Cerebellar nuclear complex (tissue), 1 donor: ENCODE measurements at regions not wholly inside any gene's neighbourhood (a gene's known extent, or its start where the extent isn't known, plus 50 kb on each side); places are given as distances from the start of the nearest gene placed in this dataset.
A peak's percentile ranks its signal among the peaks of the same experiment; 100 is the strongest.

ENCODE experiments used
- DNase-seq, 2 experiments: peaks; one replicate each; lab custom pipeline; 2025; lab: John Stamatoyannopoulos, UW

GRCh38 chr4:15130441-15130840 is 128.2 kb downstream of the CPEB2 start:
- DNase-seq, result peak in 1 of 2 experiments; percentile 54

- no peak for DNase-seq
Observed at GRCh38 chr4:15131551-15131950, 129.3 kb downstream of the CPEB2 start.

- DNase-seq, result no peak
Observed at GRCh38 chr4:15132739-15133138, 130.5 kb downstream of the CPEB2 start.

- DNase-seq, result no peak
Observed at GRCh38 chr4:15139599-15139998, 137.3 kb downstream of the CPEB2 start.

- DNase-seq, result peak in 1 of 2 experiments; percentile 17
Observed at GRCh38 chr4:15142201-15142600, 139.9 kb downstream of the CPEB2 start.

GRCh38 chr4:15143551-15143950 is 141.3 kb downstream of the CPEB2 start:
- no peak for DNase-seq

GRCh38 chr4:15144249-15144966 is 142.1 kb downstream of the CPEB2 start:
- DNase-seq, result peak; percentile 56 to 75

GRCh38 chr4:15144967-15145295 is 142.7 kb downstream of the CPEB2 start:
- peak in 1 of 2 experiments; percentile 20 for DNase-seq

GRCh38 chr4:15145709-15146108 is 143.4 kb downstream of the CPEB2 start:
- DNase-seq, result peak in 1 of 2 experiments; percentile 53

- no peak for DNase-seq
Observed at GRCh38 chr4:15147714-15148113, 145.4 kb downstream of the CPEB2 start.

- no peak for DNase-seq
Observed at GRCh38 chr4:15148199-15148598, 145.9 kb downstream of the CPEB2 start.

- DNase-seq, result no peak
Observed at GRCh38 chr4:15148691-15149090, 146.4 kb downstream of the CPEB2 start.

- DNase-seq, result peak in 1 of 2 experiments; percentile 16
Observed at GRCh38 chr4:15149234-15149838, 147.1 kb downstream of the CPEB2 start.

GRCh38 chr4:15149839-15150592 is 147.7 kb downstream of the CPEB2 start:
- no peak for DNase-seq

- DNase-seq, result no peak
Observed at GRCh38 chr4:15150631-15151030, 148.3 kb downstream of the CPEB2 start.

GRCh38 chr4:15151033-15151432 is 148.8 kb downstream of the CPEB2 start:
- DNase-seq, result no peak

- DNase-seq, result no peak
Observed at GRCh38 chr4:15153662-15154061, 151.4 kb downstream of the CPEB2 start.

GRCh38 chr4:15158406-15159091 is 156.3 kb downstream of the CPEB2 start:
- DNase-seq, result no peak

GRCh38 chr4:15159477-15160019 is 157.3 kb downstream of the CPEB2 start:
- DNase-seq, result no peak

- no peak for DNase-seq
Observed at GRCh38 chr4:15161439-15161838, 159.2 kb downstream of the CPEB2 start.

GRCh38 chr4:15162046-15162445 is 159.8 kb downstream of the CPEB2 start:
- no peak for DNase-seq
